Medulla oblongata (tissue), 1 donor: ENCODE measurements at regions not wholly inside any gene's neighbourhood (a gene's known extent, or its start where the extent isn't known, plus 50 kb on each side); places are given as distances from the start of the nearest gene placed in this dataset.

ENCODE experiments used
- DNase-seq: peaks from one replicate; pipeline ENCODE4 v3.0.0-alpha.2; 2015; ENCODE audit errors: extremely low spot score

GRCh38 chr9:105064248-105065097, 136.5 kb upstream of the ABCA1 start:
- DNase-seq = peak; percentile 94

- no peak for DNase-seq
Measured at GRCh38 chr9:105065098-105066088, 137.4 kb upstream of the ABCA1 start.

GRCh38 chr9:105066275-105066865, 138.4 kb upstream of the ABCA1 start:
- DNase-seq = no peak

- no peak for DNase-seq
Measured at GRCh38 chr9:105067895-105068580, 140.1 kb upstream of the ABCA1 start.

- DNase-seq = no peak
Measured at GRCh38 chr9:105069285-105069684, 141.3 kb upstream of the ABCA1 start.

GRCh38 chr9:105069696-105070095, 141.7 kb upstream of the ABCA1 start:
- no peak for DNase-seq

GRCh38 chr9:105070176-105070575, 142.2 kb upstream of the ABCA1 start:
- DNase-seq = no peak

- no peak for DNase-seq
Measured at GRCh38 chr9:105072476-105072875, 144.5 kb upstream of the ABCA1 start.

GRCh38 chr9:105073147-105073546, 145.2 kb upstream of the ABCA1 start:
- no peak for DNase-seq

- no peak for DNase-seq
Measured at GRCh38 chr9:105074491-105074890, 146.5 kb upstream of the ABCA1 start.

- DNase-seq = no peak
Measured at GRCh38 chr9:105076729-105077128, 148.8 kb upstream of the ABCA1 start.

GRCh38 chr9:105079457-105079856, 151.5 kb upstream of the ABCA1 start:
- DNase-seq = no peak

GRCh38 chr9:105082843-105083242, 154.9 kb upstream of the ABCA1 start:
- DNase-seq = no peak

- no peak for DNase-seq
Measured at GRCh38 chr9:105083256-105083655, 155.3 kb upstream of the ABCA1 start.

GRCh38 chr9:105087910-105088898, 156.2 kb upstream of the SLC44A1 start:
- no peak for DNase-seq

GRCh38 chr9:105089874-105090273, 154.6 kb upstream of the SLC44A1 start:
- no peak for DNase-seq

GRCh38 chr9:105091004-105091640, 153.3 kb upstream of the SLC44A1 start:
- no peak for DNase-seq

- DNase-seq = no peak
Measured at GRCh38 chr9:105093685-105094084, 150.8 kb upstream of the SLC44A1 start.

- no peak for DNase-seq
Measured at GRCh38 chr9:105098370-105098769, 146.1 kb upstream of the SLC44A1 start.

GRCh38 chr9:105103776-105104175, 140.7 kb upstream of the SLC44A1 start:
- DNase-seq = no peak
